ENCODE measurements at regions not wholly inside any gene's neighbourhood (a gene's known extent, or its start where the extent isn't known, plus 50 kb on each side); places are given as distances from the start of the nearest gene placed in this dataset.

GRCh38 chrX:15043538-15043937, 170.3 kb downstream of the MOSPD2 start:
- Histone ChIP-seq H4K5ac (ENCODE audit: insufficient read length, low read depth, low read length) (no peak overlapping the region), H3T11ph (ENCODE audit: low read length) (no peak overlapping the region), H2BK120ac (ENCODE audit: low read depth, low read length, poor library complexity, severe bottlenecking) (no peak overlapping the region), H2BK15ac (ENCODE audit: low read depth, low read length) (no peak overlapping the region), H3K9ac (ENCODE audit: extremely low read depth, insufficient read length, low read length) (no peak overlapping the region), H2BK12ac (ENCODE audit: insufficient read length, low read depth, low read length) (no peak overlapping the region), H3K79me1 (ENCODE audit: insufficient read depth, low read depth, low read length, poor library complexity, severe bottlenecking) (no peaks in the 10 kb centered on the region), H4K91ac (ENCODE audit: insufficient read length, low read depth, low read length) (no peak overlapping the region), H3K9me3 (ENCODE audit: control insufficient read depth, low read depth, low read length) (no peaks in the 10 kb centered on the region), H3K23me2 (ENCODE audit: insufficient read length, low read depth, low read length, poor library complexity, severe bottlenecking) (no peaks in the 10 kb centered on the region), H3K27ac (ENCODE audit: insufficient read length, low read depth, low read length) (no peak overlapping the region), H2BK20ac (ENCODE audit: low read depth, low read length, poor library complexity, severe bottlenecking) (no peak overlapping the region), H3K4me1 (ENCODE audit: insufficient read depth, low read length) (no peaks in the 10 kb centered on the region), H2BK5ac (ENCODE audit: insufficient read length, low read length) (no peak overlapping the region), H2AK5ac (ENCODE audit: insufficient read length, low read length) (no peak overlapping the region), H3K18ac (ENCODE audit: insufficient read length, low read depth, low read length) (no peak overlapping the region), H4K20me1 (ENCODE audit: control insufficient read depth, insufficient read depth, insufficient read length) (no peaks in the 10 kb centered on the region), H3K4ac (ENCODE audit: low read depth, low read length) (no peak overlapping the region), H2AFZ (ENCODE audit: low read length) (no peak overlapping the region), H3K14ac (ENCODE audit: insufficient read depth, low read length) (no peak overlapping the region), H4K8ac (replicated peaks; ENCODE audit: insufficient read length, low read depth, low read length) (no peak overlapping the region), H3K56ac (ENCODE audit: insufficient read length, low read depth, low read length) (no peak overlapping the region), H3K27me3 (ENCODE audit: insufficient read depth, low read length) (no peaks in the 10 kb centered on the region), H3K79me2 (ENCODE audit: insufficient read depth, low read length) (no peaks in the 10 kb centered on the region), H3K23ac (ENCODE audit: insufficient read length, low read depth, low read length) (no peak overlapping the region), H3K4me2 (ENCODE audit: insufficient read depth, insufficient read length, low read length) (no peak overlapping the region)
- Mint-ChIP-seq H3K27me3 (ENCODE audit: low read depth) (no peaks in the 10 kb centered on the region), H3K27ac (no peak overlapping the region), H3K36me3 (ENCODE audit: insufficient read depth in 1 of 3, low read depth in 3 of 3) (no peaks in the 10 kb centered on the region), H3K4me1 (no peaks in the 10 kb centered on the region), H3K9me3 (peaks cover 56 to 57% of the 10 kb centered on the region in 2 experiments), H3K4me3 (no peak overlapping the region)
- no peak for DNase-seq
- WGBS (ENCODE audit: extremely low coverage, insufficient read length, low lambda C conversion rate), result no CpG with 5 or more reads among the region's 2 CpGs
- no peak for TF ChIP-seq CTCF (conservative IDR thresholded peaks at IDR 0.05)
